WTC11 (cell line): ENCODE measurements at regions not wholly inside any gene's neighbourhood (a gene's known extent, or its start where the extent isn't known, plus 50 kb on each side); places are given as distances from the start of the nearest gene placed in this dataset.

Experiments used
- ATAC-seq: fragments of 200-7000 bp; cut with Tn5 transposase; 2 replicates; pipeline ENCODE4 v1.10.0; 2021; ENCODE audit warnings: mild to moderate bottlenecking, moderate library complexity
- CTCF ChIA-PET: fragments of 300-600 bp; sonication (Branson Sonifier 250); formaldehyde crosslinking; loops from one replicate; lab custom pipeline; 2021; ENCODE audit warnings: antibody characterized with exemption; lab: Charles Lee
- POLR2A ChIA-PET: fragments of 350-600 bp; sonication (Branson Sonifier 250); formaldehyde crosslinking; loops from one replicate; lab custom pipeline; 2021; ENCODE audit warnings: antibody characterized with exemption; lab: Charles Lee
- DNase-seq: peaks from one replicate; pipeline ENCODE4 v3.0.0; 2021; ENCODE audit warnings: low spot score
- H3K27ac Mint-ChIP-seq: 2 replicates; pipeline ENCODE4 v1.8.0; 2021; ENCODE audit warnings: mixed read lengths
- H3K27me3 Mint-ChIP-seq: 2 replicates; pipeline ENCODE4 v1.8.0; 2021; ENCODE audit warnings: low read depth, mild to moderate bottlenecking, moderate library complexity, mixed read lengths
- H3K36me3 Mint-ChIP-seq: 2 replicates; pipeline ENCODE4 v1.8.0; 2021; ENCODE audit warnings: mixed read lengths
- H3K4me1 Mint-ChIP-seq: 2 replicates; pipeline ENCODE4 v1.8.0; 2022; ENCODE audit warnings: mixed read lengths
- H3K4me3 Mint-ChIP-seq: 2 replicates; pipeline ENCODE4 v1.8.0; 2021; ENCODE audit warnings: mild to moderate bottlenecking, moderate library complexity, mixed read lengths
- H3K9me3 Mint-ChIP-seq: 2 replicates; pipeline ENCODE4 v1.8.0; 2021; ENCODE audit warnings: mixed read lengths
- CTCF ChIP-seq: fragments of 200-600 bp; IDR thresholded peaks from 2 replicates; pipeline ENCODE4 v1.8.0; 2022; ENCODE audit warnings: antibody characterized with exemption
- ERG ChIP-seq: fragments of 250-450 bp; sonication (Bioruptor Pico); IDR thresholded peaks from 2 replicates; pipeline ENCODE4 v1.8.0; 2021; ENCODE audit warnings: mild to moderate bottlenecking
- ESRRA ChIP-seq: sonication (generic); formaldehyde crosslinking; IDR thresholded peaks from 2 replicates; pipeline ENCODE4 v1.8.1; 2022; ENCODE audit warnings: mild to moderate bottlenecking, missing genetic modification reagents, borderline replicate concordance
- FOXJ3 ChIP-seq: sonication (generic); formaldehyde crosslinking; IDR thresholded peaks from 2 replicates; pipeline ENCODE4 v1.9.0; 2021; ENCODE audit warnings: missing genetic modification reagents, mild to moderate bottlenecking, borderline replicate concordance
- HMGA2 ChIP-seq: fragments of 250-450 bp; sonication (Bioruptor Pico); IDR thresholded peaks from 2 replicates; pipeline ENCODE4 v1.4.0; 2021; ENCODE audit warnings: mild to moderate bottlenecking, moderate library complexity
- JUN ChIP-seq: sonication (generic); formaldehyde crosslinking; IDR thresholded peaks from 2 replicates; pipeline ENCODE4 v1.8.0; 2023; ENCODE audit warnings: mild to moderate bottlenecking, missing genetic modification reagents
- MLX ChIP-seq: sonication (generic); formaldehyde crosslinking; IDR thresholded peaks from 2 replicates; pipeline ENCODE4 v1.8.1; 2023; ENCODE audit warnings: mild to moderate bottlenecking, missing genetic modification reagents, moderate library complexity
- NFYB ChIP-seq: sonication (generic); formaldehyde crosslinking; conservative IDR thresholded peaks from 2 replicates; pipeline ENCODE4 v1.8.0; 2022; ENCODE audit warnings: low read depth, missing genetic modification reagents
- PRDM15 ChIP-seq: sonication (generic); formaldehyde crosslinking; IDR thresholded peaks from 2 replicates; pipeline ENCODE4 v1.8.0; 2022; ENCODE audit warnings: missing genetic modification reagents
- SMAD4 ChIP-seq: sonication (generic); formaldehyde crosslinking; IDR thresholded peaks from 2 replicates; pipeline ENCODE4 v1.8.0; 2022; ENCODE audit warnings: mild to moderate bottlenecking, missing genetic modification reagents
- SP1 ChIP-seq: sonication (generic); formaldehyde crosslinking; conservative IDR thresholded peaks from 2 replicates; pipeline ENCODE4 v1.8.1; 2022; ENCODE audit warnings: missing genetic modification reagents
- STAT6 ChIP-seq: sonication (generic); formaldehyde crosslinking; conservative IDR thresholded peaks from 2 replicates; pipeline ENCODE4 v1.8.1; 2023; ENCODE audit warnings: mild to moderate bottlenecking, low read depth, missing genetic modification reagents, moderate library complexity
- ZBTB21 ChIP-seq: sonication (generic); formaldehyde crosslinking; IDR thresholded peaks from 2 replicates; pipeline ENCODE4 v1.8.1; 2023; ENCODE audit warnings: mild to moderate bottlenecking, missing genetic modification reagents, borderline replicate concordance
- ZNF138 ChIP-seq: sonication (generic); formaldehyde crosslinking; conservative IDR thresholded peaks from 2 replicates; pipeline ENCODE4 v1.8.1; 2022; ENCODE audit warnings: mild to moderate bottlenecking, moderate library complexity, missing genetic modification reagents
- ZNF317 ChIP-seq: sonication (generic); formaldehyde crosslinking; IDR thresholded peaks from 2 replicates; pipeline ENCODE4 v1.8.1; 2023; ENCODE audit warnings: low read depth, mild to moderate bottlenecking, moderate library complexity, missing genetic modification reagents, borderline replicate concordance
- ZNF423 ChIP-seq: fragments of 250-450 bp; sonication (Bioruptor Pico); IDR thresholded peaks from 2 replicates; pipeline ENCODE4 v2.1.2; 2022; ENCODE audit warnings: mild to moderate bottlenecking, moderate library complexity
- ZNF671 ChIP-seq: fragments of 250-450 bp; sonication (Bioruptor Pico); IDR thresholded peaks from 2 replicates; pipeline ENCODE4 v1.8.0; 2021; ENCODE audit warnings: mild to moderate bottlenecking

GRCh38 chr6:105598264-105598663, 195.4 kb upstream of the PREP start:
- DNase-seq, result no peak
- ChIA-PET POLR2A (no interaction called here), CTCF (no interaction called here)
- Mint-ChIP-seq H3K27me3 (no peaks in the 10 kb centered on the region), H3K4me3 (no peak overlapping the region), H3K27ac (no peak overlapping the region), H3K4me1 (peaks cover 28% of the 10 kb centered on the region), H3K9me3 (peaks cover 5% of the 10 kb centered on the region), H3K36me3 (no peaks in the 10 kb centered on the region)
- TF ChIP-seq FOXJ3 (CRISPR knock-in tag) (no peak), ZNF423 (no peak), ERG (no peak), ZNF671 (CRISPR knock-in tag) (no peak), CTCF (no peak), MLX (no peak), JUN (no peak), PRDM15 (CRISPR knock-in tag) (no peak)
- ATAC-seq, result no peak

- TF ChIP-seq ZNF423, result no peak
- TF ChIP-seq STAT6 (CRISPR knock-in tag), result no peak
- TF ChIP-seq ESRRA (CRISPR knock-in tag), result no peak
- no peak for TF ChIP-seq SP1 (CRISPR knock-in tag)
- no peak for TF ChIP-seq ZNF317 (CRISPR knock-in tag)
- TF ChIP-seq ZNF671 (CRISPR knock-in tag), result no peak
- TF ChIP-seq ZBTB21 (CRISPR knock-in tag), result no peak
- no peak for TF ChIP-seq HMGA2 (CRISPR knock-in tag)
- TF ChIP-seq ZNF138 (CRISPR knock-in tag), result no peak
- no peak for TF ChIP-seq NFYB (CRISPR knock-in tag)
- TF ChIP-seq SMAD4, result no peak
- no peak overlapping the region for H3K27ac Mint-ChIP-seq
- POLR2A ChIA-PET, result no interaction called here
- H3K27me3 Mint-ChIP-seq, result no peaks in the 10 kb centered on the region
- CTCF ChIA-PET, result no interaction called here
- peaks cover 31% of the 10 kb centered on the region for H3K4me1 Mint-ChIP-seq
- peaks cover 5% of the 10 kb centered on the region for H3K9me3 Mint-ChIP-seq
- H3K4me3 Mint-ChIP-seq, result no peak overlapping the region
- DNase-seq, result no peak
- no peak for ATAC-seq
- no peaks in the 10 kb centered on the region for H3K36me3 Mint-ChIP-seq
Observed at GRCh38 chr6:105596284-105596755, 193.4 kb upstream of the PREP start.
